ENCODE measurements at regions not wholly inside any gene's neighbourhood (a gene's known extent, or its start where the extent isn't known, plus 50 kb on each side); places are given as distances from the start of the nearest gene placed in this dataset.

GRCh38 chr11:19353287-19353850 is 112.6 kb upstream of the E2F8 start:
- Histone ChIP-seq H3K36me3 (ENCODE audit: control insufficient read depth in 3 of 3, insufficient read depth in 3 of 3, low read length in 3 of 3) (no peaks in the 10 kb centered on the region), H3K4me1 (ENCODE audit: control insufficient read depth in 3 of 3, insufficient read depth in 3 of 3, low read length in 3 of 3) (peaks cover 0 to 10% (median 5%) of the 10 kb centered on the region in 3 donors), H3K9me3 (ENCODE audit: control insufficient read depth in 3 of 3, low read length in 3 of 3) (no peaks in the 10 kb centered on the region), H3K9ac (ENCODE audit: low read depth in 1 of 3, low read length in 3 of 3) (no peak overlapping the region), H3K4me3 (ENCODE audit: low read length in 3 of 3) (no peak overlapping the region), H3K27me3 (ENCODE audit: control insufficient read depth in 3 of 3, insufficient read depth in 3 of 3, low read length in 3 of 3) (peaks cover 35 to 55% (median 42%) of the 10 kb centered on the region in 3 donors), H3K27ac (ENCODE audit: low read depth, low read length) (no peak overlapping the region)

GRCh38 chr11:19352771-19353160 is 112.0 kb upstream of the E2F8 start:
- Histone ChIP-seq H3K27me3 (ENCODE audit: control insufficient read depth in 3 of 3, insufficient read depth in 3 of 3, low read length in 3 of 3) (peaks cover 41 to 58% (median 47%) of the 10 kb centered on the region in 3 donors), H3K9ac (ENCODE audit: low read depth in 1 of 3, low read length in 3 of 3) (no peak overlapping the region)

GRCh38 chr11:19352072-19352770 is 111.5 kb upstream of the E2F8 start:
- Histone ChIP-seq H3K4me1 (ENCODE audit: control insufficient read depth in 3 of 3, insufficient read depth in 3 of 3, low read length in 3 of 3) (peaks cover 0 to 10% (median 5%) of the 10 kb centered on the region in 3 donors), H3K36me3 (ENCODE audit: control insufficient read depth in 3 of 3, insufficient read depth in 3 of 3, low read length in 3 of 3) (no peaks in the 10 kb centered on the region), H3K27me3 (ENCODE audit: control insufficient read depth in 3 of 3, insufficient read depth in 3 of 3, low read length in 3 of 3) (peaks cover 46 to 64% (median 52%) of the 10 kb centered on the region in 3 donors), H3K27ac (ENCODE audit: low read depth, low read length) (no peak overlapping the region), H3K9me3 (ENCODE audit: control insufficient read depth in 3 of 3, low read length in 3 of 3) (no peaks in the 10 kb centered on the region), H3K4me3 (ENCODE audit: low read length in 3 of 3) (no peak overlapping the region), H3K9ac (ENCODE audit: low read depth in 1 of 3, low read length in 3 of 3) (no peak overlapping the region)

More at GRCh38 chr11:19352771-19353160, 112.0 kb upstream of the E2F8 start:
- Histone ChIP-seq H3K9me3 (ENCODE audit: control insufficient read depth in 3 of 3, low read length in 3 of 3) (no peaks in the 10 kb centered on the region), H3K36me3 (ENCODE audit: control insufficient read depth in 3 of 3, insufficient read depth in 3 of 3, low read length in 3 of 3) (no peaks in the 10 kb centered on the region), H3K27ac (ENCODE audit: low read depth, low read length) (no peak overlapping the region), H3K4me1 (ENCODE audit: control insufficient read depth in 3 of 3, insufficient read depth in 3 of 3, low read length in 3 of 3) (peaks cover 0 to 10% (median 5%) of the 10 kb centered on the region in 3 donors), H3K4me3 (ENCODE audit: low read length in 3 of 3) (no peak overlapping the region)

- no peaks in the 10 kb centered on the region for H3K36me3 ChIP-seq (ENCODE audit: control insufficient read depth in 3 of 3, insufficient read depth in 3 of 3, low read length in 3 of 3)
- peaks cover 0 to 10% (median 9%) of the 10 kb centered on the region in 3 donors for H3K4me1 ChIP-seq (ENCODE audit: control insufficient read depth in 3 of 3, insufficient read depth in 3 of 3, low read length in 3 of 3)
- H3K27ac ChIP-seq (ENCODE audit: low read depth, low read length) = no peak overlapping the region
- no peak overlapping the region for H3K4me3 ChIP-seq (ENCODE audit: low read length in 3 of 3)
- no peak overlapping the region for H3K9ac ChIP-seq (ENCODE audit: low read depth in 1 of 3, low read length in 3 of 3)
- H3K27me3 ChIP-seq (ENCODE audit: control insufficient read depth in 3 of 3, insufficient read depth in 3 of 3, low read length in 3 of 3) = peaks cover 54 to 70% (median 57%) of the 10 kb centered on the region in 3 donors
- H3K9me3 ChIP-seq (ENCODE audit: control insufficient read depth in 3 of 3, low read length in 3 of 3) = no peaks in the 10 kb centered on the region
These were observed 110.7 kb upstream of the E2F8 start for GRCh38 chr11:19351426-19351825.

GRCh38 chr11:19350160-19350559 is 109.4 kb upstream of the E2F8 start:
- Histone ChIP-seq H3K9me3 (ENCODE audit: control insufficient read depth in 3 of 3, low read length in 3 of 3) (no peaks in the 10 kb centered on the region), H3K4me3 (ENCODE audit: low read length in 3 of 3) (no peak overlapping the region), H3K9ac (ENCODE audit: low read depth in 1 of 3, low read length in 3 of 3) (no peak overlapping the region), H3K27ac (ENCODE audit: low read depth, low read length) (no peak overlapping the region), H3K36me3 (ENCODE audit: control insufficient read depth in 3 of 3, insufficient read depth in 3 of 3, low read length in 3 of 3) (no peaks in the 10 kb centered on the region), H3K4me1 (ENCODE audit: control insufficient read depth in 3 of 3, insufficient read depth in 3 of 3, low read length in 3 of 3) (peaks cover 10 to 21% (median 18%) of the 10 kb centered on the region in 3 donors), H3K27me3 (ENCODE audit: control insufficient read depth in 3 of 3, insufficient read depth in 3 of 3, low read length in 3 of 3) (peaks cover 62 to 71% (median 66%) of the 10 kb centered on the region in 3 donors)

GRCh38 chr11:19349340-19350025 is 108.7 kb upstream of the E2F8 start:
- peaks cover 68 to 78% (median 73%) of the 10 kb centered on the region in 3 donors for H3K27me3 ChIP-seq (ENCODE audit: control insufficient read depth in 3 of 3, insufficient read depth in 3 of 3, low read length in 3 of 3)

GRCh38 chr11:19347911-19348310 is 107.2 kb upstream of the E2F8 start:
- no peak overlapping the region for H3K9ac ChIP-seq (ENCODE audit: low read depth in 1 of 3, low read length in 3 of 3)
- H3K4me1 ChIP-seq (ENCODE audit: control insufficient read depth in 3 of 3, insufficient read depth in 3 of 3, low read length in 3 of 3) = peaks cover 10 to 23% (median 19%) of the 10 kb centered on the region in 3 donors
- no peak overlapping the region for H3K4me3 ChIP-seq (ENCODE audit: low read length in 3 of 3)
- no peak overlapping the region for H3K27ac ChIP-seq (ENCODE audit: low read depth, low read length)
- no peaks in the 10 kb centered on the region for H3K9me3 ChIP-seq (ENCODE audit: control insufficient read depth in 3 of 3, low read length in 3 of 3)
- no peaks in the 10 kb centered on the region for H3K36me3 ChIP-seq (ENCODE audit: control insufficient read depth in 3 of 3, insufficient read depth in 3 of 3, low read length in 3 of 3)
- H3K27me3 ChIP-seq (ENCODE audit: control insufficient read depth in 3 of 3, insufficient read depth in 3 of 3, low read length in 3 of 3) = peaks cover 77 to 84% (median 79%) of the 10 kb centered on the region in 3 donors

More at GRCh38 chr11:19349340-19350025, 108.7 kb upstream of the E2F8 start:
- no peaks in the 10 kb centered on the region for H3K9me3 ChIP-seq (ENCODE audit: control insufficient read depth in 3 of 3, low read length in 3 of 3)
- H3K4me3 ChIP-seq (ENCODE audit: low read length in 3 of 3) = peak overlapping the region in 1 of 3 donors; percentile 8
- H3K36me3 ChIP-seq (ENCODE audit: control insufficient read depth in 3 of 3, insufficient read depth in 3 of 3, low read length in 3 of 3) = no peaks in the 10 kb centered on the region
- H3K27ac ChIP-seq (ENCODE audit: low read depth, low read length) = no peak overlapping the region
- H3K9ac ChIP-seq (ENCODE audit: low read depth in 1 of 3, low read length in 3 of 3) = no peak overlapping the region
- H3K4me1 ChIP-seq (ENCODE audit: control insufficient read depth in 3 of 3, insufficient read depth in 3 of 3, low read length in 3 of 3) = peaks cover 10 to 23% (median 23%) of the 10 kb centered on the region in 3 donors

- peaks cover 10 to 20% (median 16%) of the 10 kb centered on the region in 3 donors for H3K4me1 ChIP-seq (ENCODE audit: control insufficient read depth in 3 of 3, insufficient read depth in 3 of 3, low read length in 3 of 3)
- H3K36me3 ChIP-seq (ENCODE audit: control insufficient read depth in 3 of 3, insufficient read depth in 3 of 3, low read length in 3 of 3) = no peaks in the 10 kb centered on the region
- no peaks in the 10 kb centered on the region for H3K9me3 ChIP-seq (ENCODE audit: control insufficient read depth in 3 of 3, low read length in 3 of 3)
- H3K4me3 ChIP-seq (ENCODE audit: low read length in 3 of 3) = peak overlapping the region; percentile 68 to 73 (median 71)
- peaks cover 66 to 70% (median 69%) of the 10 kb centered on the region in 3 donors for H3K27me3 ChIP-seq (ENCODE audit: control insufficient read depth in 3 of 3, insufficient read depth in 3 of 3, low read length in 3 of 3)
- H3K27ac ChIP-seq (ENCODE audit: low read depth, low read length) = no peak overlapping the region
- H3K9ac ChIP-seq (ENCODE audit: low read depth in 1 of 3, low read length in 3 of 3) = peak overlapping the region; percentile 21 to 52 (median 40)
These were observed 105.3 kb upstream of the E2F8 start for GRCh38 chr11:19345848-19346681.

- no peaks in the 10 kb centered on the region for H3K9me3 ChIP-seq (ENCODE audit: control insufficient read depth in 3 of 3, low read length in 3 of 3)
- peaks cover 64 to 68% (median 65%) of the 10 kb centered on the region in 3 donors for H3K27me3 ChIP-seq (ENCODE audit: control insufficient read depth in 3 of 3, insufficient read depth in 3 of 3, low read length in 3 of 3)
- H3K9ac ChIP-seq (ENCODE audit: low read depth in 1 of 3, low read length in 3 of 3) = peak overlapping the region in 2 of 3 donors; percentile 40 to 50
- no peak overlapping the region for H3K27ac ChIP-seq (ENCODE audit: low read depth, low read length)
- H3K4me3 ChIP-seq (ENCODE audit: low read length in 3 of 3) = peak overlapping the region; percentile 68 to 73 (median 71)
- no peaks in the 10 kb centered on the region for H3K36me3 ChIP-seq (ENCODE audit: control insufficient read depth in 3 of 3, insufficient read depth in 3 of 3, low read length in 3 of 3)
- H3K4me1 ChIP-seq (ENCODE audit: control insufficient read depth in 3 of 3, insufficient read depth in 3 of 3, low read length in 3 of 3) = peaks cover 10 to 20% (median 16%) of the 10 kb centered on the region in 3 donors
These were observed 104.7 kb upstream of the E2F8 start for GRCh38 chr11:19345519-19345847.
